SK-N-SH (cell line): ENCODE measurements at regions not wholly inside any gene's neighbourhood (a gene's known extent, or its start where the extent isn't known, plus 50 kb on each side); places are given as distances from the start of the nearest gene placed in this dataset.

Experiments used
- CTCF ChIA-PET: fragments of 300-600, 350-600 bp; formaldehyde crosslinking; extraction: SDS; loops from one replicate; lab custom pipeline; 2021; lab: Yijun Ruan, JAX
- POLR2A ChIA-PET: fragments of 350-600 bp; sonication (Branson Sonifier 250); formaldehyde crosslinking; extraction: SDS; loops from one replicate; lab custom pipeline; 2020; ENCODE audit warnings: antibody characterized with exemption, inconsistent platforms; lab: Yijun Ruan, JAX
- DNase-seq: peaks from one replicate; pipeline ENCODE4 v3.0.0; 2012
- H2AFZ ChIP-seq: fragments of 200-600 bp; sonication (generic); 2 replicates; pipeline ENCODE4 v1.8.1; 2016; ENCODE audit warnings: antibody characterized with exemption, mild to moderate bottlenecking, low read depth
- H3F3A ChIP-seq: fragments of 200-600 bp; sonication (generic); replicated peaks from 2 replicates; pipeline ENCODE3; 2016; ENCODE audit warnings: antibody characterized with exemption, mild to moderate bottlenecking; ENCODE audit not compliant: insufficient read depth
- H3K27ac ChIP-seq, 2 experiments: fragments of 200-500 bp in 1 of 2; fragments of 200-600 bp in 1 of 2; sonication (Bioruptor generic) in 1 of 2; sonication (generic), shearing (Covaris generic) in 1 of 2; 2 replicates each; pipeline versions ENCODE4 v1.5.1 to v1.6.1; 2014 to 2016; ENCODE audit warnings: low read depth in 2 of 2, inconsistent platforms in 1 of 2, low read length in 1 of 2, mild to moderate bottlenecking in 1 of 2, mixed read lengths in 1 of 2
- H3K27me3 ChIP-seq: fragments of 200-600 bp; sonication (generic), shearing (Covaris generic); 2 replicates; pipeline ENCODE4 v1.6.1; 2016; ENCODE audit warnings: mixed run types; ENCODE audit not compliant: insufficient read depth
- H3K36me3 ChIP-seq, 2 experiments: fragments of 200-500 bp in 1 of 2; fragments of 200-600 bp in 1 of 2; sonication (Bioruptor generic) in 1 of 2; sonication (generic) in 1 of 2; replicated peaks in 1 of 2; 2 replicates each; pipeline versions ENCODE3 to v1.5.1; 2014 to 2016; ENCODE audit warnings: low read length in 1 of 2, mild to moderate bottlenecking in 1 of 2; ENCODE audit not compliant: insufficient read depth in 2 of 2, control insufficient read depth in 1 of 2
- H3K4me1 ChIP-seq, 2 experiments: fragments of 200-500 bp in 1 of 2; fragments of 200-600 bp in 1 of 2; sonication (Bioruptor generic) in 1 of 2; sonication (generic), shearing (Covaris generic) in 1 of 2; 2 replicates each; pipeline versions ENCODE4 v1.5.1 to v1.6.1; 2014 to 2016; ENCODE audit warnings: low read depth in 1 of 2, low read length in 1 of 2, mixed run types in 1 of 2; ENCODE audit not compliant: insufficient read depth in 2 of 2, control insufficient read depth in 1 of 2
- H3K4me2 ChIP-seq: fragments of 200-600 bp; sonication (generic), shearing (Covaris generic); 2 replicates; pipeline ENCODE4 v1.6.1; 2017; ENCODE audit warnings: mixed run types
- H3K4me3 ChIP-seq, 2 experiments: fragments of 200-500 bp in 1 of 2; fragments of 200-600 bp in 1 of 2; sonication (Bioruptor generic) in 1 of 2; sonication (generic), shearing (Covaris generic) in 1 of 2; 2 replicates each; pipeline versions ENCODE4 v1.5.1 to v1.8.1; 2014 to 2016; ENCODE audit warnings: low read depth in 2 of 2, inconsistent platforms in 1 of 2, low read length in 1 of 2, mild to moderate bottlenecking in 1 of 2, mixed read lengths in 1 of 2, moderate library complexity in 1 of 2
- H3K79me2 ChIP-seq: fragments of 200-600 bp; sonication (generic); 2 replicates; pipeline ENCODE4 v1.8.1; 2017; ENCODE audit warnings: mild to moderate bottlenecking; ENCODE audit not compliant: insufficient read depth
- H3K9ac ChIP-seq: fragments of 200-600 bp; sonication (generic); 2 replicates; pipeline ENCODE4 v1.6.1; 2017; ENCODE audit warnings: mixed run types
- H3K9me2 ChIP-seq: fragments of 200-600 bp; sonication (generic); 2 replicates; pipeline ENCODE4 v1.6.1; 2017; ENCODE audit warnings: mixed run types
- H3K9me3 ChIP-seq: fragments of 200-600 bp; sonication (generic); 2 replicates; pipeline ENCODE4 v1.6.1; 2017; ENCODE audit warnings: mixed run types, mild to moderate bottlenecking, moderate library complexity
- H4K20me1 ChIP-seq: fragments of 200-600 bp; sonication (generic); 2 replicates; pipeline ENCODE4 v1.6.1; 2017; ENCODE audit warnings: mild to moderate bottlenecking, mixed run types; ENCODE audit not compliant: insufficient read depth
- CTCF ChIP-seq: fragments of 200-600 bp; sonication (generic); IDR thresholded peaks from 2 replicates; pipeline ENCODE4 v1.6.1; 2017; ENCODE audit warnings: antibody characterized with exemption, mild to moderate bottlenecking, moderate library complexity
- ELF1 ChIP-seq: IDR thresholded peaks from 2 replicates; pipeline ENCODE4 v1.4.0; 2012
- EZH2phosphoT487 ChIP-seq: fragments of 200-600 bp; sonication (generic); IDR thresholded peaks from 2 replicates; pipeline ENCODE4 v1.6.1; 2017; ENCODE audit warnings: low read depth, mixed run types, mild to moderate bottlenecking, antibody characterized with exemption, moderate library complexity, borderline replicate concordance
- FOSL2 ChIP-seq: IDR thresholded peaks from 2 replicates; pipeline ENCODE4 v1.4.0; 2012; ENCODE audit warnings: low read depth, mild to moderate bottlenecking, moderate library complexity, borderline replicate concordance
- FOXM1 ChIP-seq: IDR thresholded peaks from 2 replicates; pipeline ENCODE4 v1.4.0; 2012; ENCODE audit warnings: low read depth, mild to moderate bottlenecking
- GABPA ChIP-seq: IDR thresholded peaks from 2 replicates; pipeline ENCODE4 v1.4.0; 2012; ENCODE audit warnings: low read depth, mild to moderate bottlenecking
- GATA2 ChIP-seq: sonication (generic); formaldehyde crosslinking; IDR thresholded peaks from 2 replicates; pipeline ENCODE4 v1.5.0; 2020; ENCODE audit warnings: mild to moderate bottlenecking, missing genetic modification reagents
- MAX ChIP-seq: IDR thresholded peaks from 2 replicates; pipeline ENCODE4 v1.4.0; 2012; ENCODE audit warnings: low read depth
- MEF2A ChIP-seq: IDR thresholded peaks from 2 replicates; pipeline ENCODE4 v1.4.0; 2012; ENCODE audit warnings: low read depth, borderline replicate concordance
- MXI1 ChIP-seq: IDR thresholded peaks from 2 replicates; pipeline ENCODE4 v1.6.1; 2012; ENCODE audit warnings: mild to moderate bottlenecking, low read depth, low read length, improper control_type of control experiment
- NFIC ChIP-seq: IDR thresholded peaks from 2 replicates; pipeline ENCODE4 v1.4.0; 2012; ENCODE audit warnings: borderline replicate concordance
- RAD21 ChIP-seq: IDR thresholded peaks from 2 replicates; pipeline ENCODE4 v1.6.1; 2012; ENCODE audit warnings: mild to moderate bottlenecking, low read length
- RCOR1 ChIP-seq: fragments of 150-350 bp; IDR thresholded peaks from 2 replicates; pipeline ENCODE4 v1.6.1; 2017; ENCODE audit warnings: antibody characterized with exemption, low read length
- SMC3 ChIP-seq: IDR thresholded peaks from 2 replicates; pipeline ENCODE4 v1.6.1; 2012; ENCODE audit warnings: low read depth, low read length, improper control_type of control experiment
- YY1 ChIP-seq: IDR thresholded peaks from 2 replicates; pipeline ENCODE4 v1.4.0; 2012; ENCODE audit warnings: low read depth, mild to moderate bottlenecking
- ZBTB33 ChIP-seq: IDR thresholded peaks from 2 replicates; pipeline ENCODE4 v1.4.0; 2012; ENCODE audit warnings: low read depth, borderline replicate concordance
- WGBS: methylation state at CpG from one replicate; pipeline ENCODE4 v1.1.6; 2017; ENCODE audit warnings: low lambda C conversion rate; 5-methylcytosine and 5-hydroxymethylcytosine counted together
- TF ChIP-seq, protein P1 (sequence below): IDR thresholded peaks from 2 replicates; pipeline ENCODE4 v1.6.1; 2012; ENCODE audit warnings: mild to moderate bottlenecking, low read depth, low read length, moderate library complexity

- ChIA-PET POLR2A (no interaction called here), CTCF (no interaction called here)
- Histone ChIP-seq H3K9ac (no peak overlapping the region), H4K20me1 (no peaks in the 10 kb centered on the region), H3K36me3 (no peaks in the 10 kb centered on the region), H3K4me3 (no peak overlapping the region), H3K4me1 (no peaks in the 10 kb centered on the region), H3K4me2 (no peak overlapping the region), H3K27me3 (no peaks in the 10 kb centered on the region), H3F3A (no peaks in the 10 kb centered on the region), H3K27ac (no peak overlapping the region), H3K9me3 (no peaks in the 10 kb centered on the region), H2AFZ (no peak overlapping the region), H3K9me2 (no peaks in the 10 kb centered on the region), H3K79me2 (no peaks in the 10 kb centered on the region)
- no peak for TF ChIP-seq GABPA
- TF ChIP-seq YY1 = no peak
- TF ChIP-seq FOSL2 = no peak
- no peak for TF ChIP-seq ELF1
- no peak for TF ChIP-seq EZH2phosphoT487
- TF ChIP-seq CTCF = no peak
- no peak for TF ChIP-seq NFIC
- TF ChIP-seq GATA2 = no peak
- no peak for TF ChIP-seq MAX
- no peak for TF ChIP-seq RAD21
- no peak for TF ChIP-seq RCOR1
- TF ChIP-seq SMC3 = no peak
- TF ChIP-seq FOXM1 = no peak
- TF ChIP-seq, protein P1, sequence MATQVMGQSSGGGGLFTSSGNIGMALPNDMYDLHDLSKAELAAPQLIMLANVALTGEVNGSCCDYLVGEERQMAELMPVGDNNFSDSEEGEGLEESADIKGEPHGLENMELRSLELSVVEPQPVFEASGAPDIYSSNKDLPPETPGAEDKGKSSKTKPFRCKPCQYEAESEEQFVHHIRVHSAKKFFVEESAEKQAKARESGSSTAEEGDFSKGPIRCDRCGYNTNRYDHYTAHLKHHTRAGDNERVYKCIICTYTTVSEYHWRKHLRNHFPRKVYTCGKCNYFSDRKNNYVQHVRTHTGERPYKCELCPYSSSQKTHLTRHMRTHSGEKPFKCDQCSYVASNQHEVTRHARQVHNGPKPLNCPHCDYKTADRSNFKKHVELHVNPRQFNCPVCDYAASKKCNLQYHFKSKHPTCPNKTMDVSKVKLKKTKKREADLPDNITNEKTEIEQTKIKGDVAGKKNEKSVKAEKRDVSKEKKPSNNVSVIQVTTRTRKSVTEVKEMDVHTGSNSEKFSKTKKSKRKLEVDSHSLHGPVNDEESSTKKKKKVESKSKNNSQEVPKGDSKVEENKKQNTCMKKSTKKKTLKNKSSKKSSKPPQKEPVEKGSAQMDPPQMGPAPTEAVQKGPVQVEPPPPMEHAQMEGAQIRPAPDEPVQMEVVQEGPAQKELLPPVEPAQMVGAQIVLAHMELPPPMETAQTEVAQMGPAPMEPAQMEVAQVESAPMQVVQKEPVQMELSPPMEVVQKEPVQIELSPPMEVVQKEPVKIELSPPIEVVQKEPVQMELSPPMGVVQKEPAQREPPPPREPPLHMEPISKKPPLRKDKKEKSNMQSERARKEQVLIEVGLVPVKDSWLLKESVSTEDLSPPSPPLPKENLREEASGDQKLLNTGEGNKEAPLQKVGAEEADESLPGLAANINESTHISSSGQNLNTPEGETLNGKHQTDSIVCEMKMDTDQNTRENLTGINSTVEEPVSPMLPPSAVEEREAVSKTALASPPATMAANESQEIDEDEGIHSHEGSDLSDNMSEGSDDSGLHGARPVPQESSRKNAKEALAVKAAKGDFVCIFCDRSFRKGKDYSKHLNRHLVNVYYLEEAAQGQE = no peak
- TF ChIP-seq ZBTB33 = no peak
- no peak for TF ChIP-seq MEF2A
- no peak for TF ChIP-seq MXI1
- DNase-seq = no peak
- WGBS = 44% methylated on average over 4 of the region's 4 CpGs
Observed at GRCh38 chr10:10389182-10389581, 628.5 kb upstream of the CELF2 start.
